Brain pericyte (primary cell): ENCODE measurements at regions not wholly inside any gene's neighbourhood (a gene's known extent, or its start where the extent isn't known, plus 50 kb on each side); places are given as distances from the start of the nearest gene placed in this dataset.

Source experiments
- DNase-seq: peaks from one replicate; pipeline ENCODE4 v3.0.0-alpha.2; 2012; ENCODE audit warnings: low read depth, low spot score

GRCh38 chr22:49417833-49418232, 409.8 kb downstream of the BRD1 start:
- DNase-seq, result no peak

- DNase-seq, result no peak
Observed at GRCh38 chr22:49417326-49417725, 410.3 kb downstream of the BRD1 start.

GRCh38 chr22:49415151-49415951, 412.3 kb downstream of the BRD1 start:
- no peak for DNase-seq

- DNase-seq, result no peak
Observed at GRCh38 chr22:49413551-49413950, 414.1 kb downstream of the BRD1 start.

- DNase-seq, result no peak
Observed at GRCh38 chr22:49413146-49413545, 414.5 kb downstream of the BRD1 start.

- no peak for DNase-seq
Observed at GRCh38 chr22:49412236-49412635, 415.4 kb downstream of the BRD1 start.

- DNase-seq, result no peak
Observed at GRCh38 chr22:49411236-49411635, 416.4 kb downstream of the BRD1 start.

- no peak for DNase-seq
Observed at GRCh38 chr22:49408102-49408836, 419.4 kb downstream of the BRD1 start.

GRCh38 chr22:49406879-49407587, 420.6 kb downstream of the BRD1 start:
- no peak for DNase-seq

GRCh38 chr22:49406047-49406650, 421.5 kb downstream of the BRD1 start:
- no peak for DNase-seq

- no peak for DNase-seq
Observed at GRCh38 chr22:49405590-49405989, 422.1 kb downstream of the BRD1 start.

GRCh38 chr22:49404576-49405241, 423.0 kb downstream of the BRD1 start:
- peak; percentile 32 for DNase-seq

- no peak for DNase-seq
Observed at GRCh38 chr22:49404020-49404419, 423.7 kb downstream of the BRD1 start.

GRCh38 chr22:49403102-49403501, 424.6 kb downstream of the BRD1 start:
- no peak for DNase-seq

GRCh38 chr22:49402169-49402568, 425.5 kb downstream of the BRD1 start:
- no peak for DNase-seq

GRCh38 chr22:49400941-49401598, 426.6 kb downstream of the BRD1 start:
- no peak for DNase-seq

- no peak for DNase-seq
Observed at GRCh38 chr22:49400136-49400940, 427.3 kb downstream of the BRD1 start.

- no peak for DNase-seq
Observed at GRCh38 chr22:49398646-49399045, 429.0 kb downstream of the BRD1 start.

GRCh38 chr22:49398115-49398514, 429.6 kb downstream of the BRD1 start:
- DNase-seq, result no peak

GRCh38 chr22:49396817-49397216, 430.9 kb downstream of the BRD1 start:
- DNase-seq, result no peak
